ENCODE measurements at regions not wholly inside any gene's neighbourhood (a gene's known extent, or its start where the extent isn't known, plus 50 kb on each side); places are given as distances from the start of the nearest gene placed in this dataset.
A peak's percentile ranks its signal among the peaks of the same experiment; 100 is the strongest.

GRCh38 chr3:110093812-110094401 is 756.6 kb upstream of the DPPA4 start:
- H3K4me3 ChIP-seq (ENCODE audit: low read depth, low read length): no peak overlapping the region
- H3K36me3 ChIP-seq (ENCODE audit: control insufficient read depth, insufficient read depth, low read length): no peaks in the 10 kb centered on the region
- no peak for TF ChIP-seq CTCF (IDR thresholded peaks at IDR 0.05; ENCODE audit: insufficient read depth, low read length, severe bottlenecking)
- DNase-seq (ENCODE audit: low read depth) (peak; percentile 64), FAIRE-seq (no peak)
- H3K27me3 ChIP-seq (ENCODE audit: control insufficient read depth, insufficient read depth, low read length): no peaks in the 10 kb centered on the region

- TF ChIP-seq CTCF (IDR thresholded peaks at IDR 0.05; ENCODE audit: insufficient read depth, low read length, severe bottlenecking): no peak
- H3K27me3 ChIP-seq (ENCODE audit: control insufficient read depth, insufficient read depth, low read length): no peaks in the 10 kb centered on the region
- H3K4me3 ChIP-seq (ENCODE audit: low read depth, low read length): no peak overlapping the region
- no peaks in the 10 kb centered on the region for H3K36me3 ChIP-seq (ENCODE audit: control insufficient read depth, insufficient read depth, low read length)
- FAIRE-seq (no peak), DNase-seq (ENCODE audit: low read depth) (no peak)
Measured at GRCh38 chr3:110099711-110100110, 762.4 kb upstream of the DPPA4 start.

GRCh38 chr3:110101361-110101760 is 764.0 kb upstream of the DPPA4 start:
- no peaks in the 10 kb centered on the region for H3K36me3 ChIP-seq (ENCODE audit: control insufficient read depth, insufficient read depth, low read length)
- H3K27me3 ChIP-seq (ENCODE audit: control insufficient read depth, insufficient read depth, low read length): no peaks in the 10 kb centered on the region
- DNase-seq (ENCODE audit: low read depth): peak; percentile 13
- H3K4me3 ChIP-seq (ENCODE audit: low read depth, low read length): no peak overlapping the region
- FAIRE-seq: no peak
- TF ChIP-seq CTCF (IDR thresholded peaks at IDR 0.05; ENCODE audit: insufficient read depth, low read length, severe bottlenecking): no peak

- Histone ChIP-seq H3K36me3 (ENCODE audit: control insufficient read depth, insufficient read depth, low read length) (no peaks in the 10 kb centered on the region), H3K27me3 (ENCODE audit: control insufficient read depth, insufficient read depth, low read length) (no peaks in the 10 kb centered on the region), H3K4me3 (ENCODE audit: low read depth, low read length) (no peak overlapping the region)
- no peak for FAIRE-seq
- no peak for TF ChIP-seq CTCF (IDR thresholded peaks at IDR 0.05; ENCODE audit: insufficient read depth, low read length, severe bottlenecking)
- peak; percentile 56 for DNase-seq (ENCODE audit: low read depth)
Measured at GRCh38 chr3:110106805-110107204, 769.5 kb upstream of the DPPA4 start.

GRCh38 chr3:110123946-110124345 is 786.6 kb upstream of the DPPA4 start:
- DNase-seq (ENCODE audit: low read depth) (no peak), FAIRE-seq (no peak)
- Histone ChIP-seq H3K4me3 (ENCODE audit: low read depth, low read length) (no peak overlapping the region), H3K27me3 (ENCODE audit: control insufficient read depth, insufficient read depth, low read length) (no peaks in the 10 kb centered on the region), H3K36me3 (ENCODE audit: control insufficient read depth, insufficient read depth, low read length) (no peaks in the 10 kb centered on the region)
- TF ChIP-seq CTCF (IDR thresholded peaks at IDR 0.05; ENCODE audit: insufficient read depth, low read length, severe bottlenecking): no peak

- no peak overlapping the region for H3K4me3 ChIP-seq (ENCODE audit: low read depth, low read length)
- no peaks in the 10 kb centered on the region for H3K27me3 ChIP-seq (ENCODE audit: control insufficient read depth, insufficient read depth, low read length)
- DNase-seq (ENCODE audit: low read depth) (peak; percentile 17), FAIRE-seq (no peak)
- H3K36me3 ChIP-seq (ENCODE audit: control insufficient read depth, insufficient read depth, low read length): no peaks in the 10 kb centered on the region
- no peak for TF ChIP-seq CTCF (IDR thresholded peaks at IDR 0.05; ENCODE audit: insufficient read depth, low read length, severe bottlenecking)
Measured at GRCh38 chr3:110126065-110126464, 788.7 kb upstream of the DPPA4 start.

All from bronchial epithelial cell (primary cell).